ENCODE measurements at regions not wholly inside any gene's neighbourhood (a gene's known extent, or its start where the extent isn't known, plus 50 kb on each side); places are given as distances from the start of the nearest gene placed in this dataset.

- Histone ChIP-seq H3K27me3 (ENCODE audit: insufficient read depth, low read length) (no peaks in the 10 kb centered on the region), H3K79me1 (ENCODE audit: low read length) (no peaks in the 10 kb centered on the region), H2BK5ac (ENCODE audit: low read depth, low read length, poor library complexity) (no peak overlapping the region), H4K8ac (ENCODE audit: low read depth, low read length) (no peak overlapping the region), H2BK12ac (ENCODE audit: low read length) (no peak overlapping the region), H3K23ac (ENCODE audit: low read length) (no peak overlapping the region), H3K4me1 (ENCODE audit: control insufficient read depth in 1 of 2, insufficient read depth in 2 of 2, low read length in 2 of 2) (no peaks in the 10 kb centered on the region), H3K27ac (ENCODE audit: low read depth, low read length) (no peak overlapping the region), H3K4ac (ENCODE audit: low read depth, low read length) (no peak overlapping the region), H4K12ac (ENCODE audit: low read depth, low read length) (no peak overlapping the region), H3K4me2 (ENCODE audit: low read length) (no peak overlapping the region), H2AK5ac (ENCODE audit: low read length) (no peak overlapping the region), H3K79me2 (ENCODE audit: control insufficient read depth, insufficient read depth, low read length, poor library complexity) (no peaks in the 10 kb centered on the region), H4K91ac (ENCODE audit: low read depth, low read length) (no peak overlapping the region), H2BK120ac (ENCODE audit: insufficient read depth, low read length, poor library complexity) (no peak overlapping the region), H3K4me3 (ENCODE audit: low read depth, low read length) (no peak overlapping the region), H3K9ac (ENCODE audit: low read length) (no peak overlapping the region), H3K9me3 (ENCODE audit: insufficient read depth, low read depth, low read length) (no peaks in the 10 kb centered on the region), H3K36me3 (ENCODE audit: control insufficient read depth in 1 of 2, insufficient read depth in 2 of 2, low read length in 2 of 2) (no peaks in the 10 kb centered on the region), H3K18ac (ENCODE audit: low read length) (no peak overlapping the region), H2AFZ (ENCODE audit: insufficient read depth, low read length, poor library complexity) (no peak overlapping the region), H3K14ac (ENCODE audit: low read length) (no peak overlapping the region)
- WGBS (ENCODE audit: extremely low coverage, insufficient coverage, insufficient read length) = no CpG with 5 or more reads among the region's 2 CpGs
- no peak for DNase-seq
Measured at GRCh38 chr1:177429234-177429633, 258.5 kb downstream of the BRINP2 start.

DNA sequence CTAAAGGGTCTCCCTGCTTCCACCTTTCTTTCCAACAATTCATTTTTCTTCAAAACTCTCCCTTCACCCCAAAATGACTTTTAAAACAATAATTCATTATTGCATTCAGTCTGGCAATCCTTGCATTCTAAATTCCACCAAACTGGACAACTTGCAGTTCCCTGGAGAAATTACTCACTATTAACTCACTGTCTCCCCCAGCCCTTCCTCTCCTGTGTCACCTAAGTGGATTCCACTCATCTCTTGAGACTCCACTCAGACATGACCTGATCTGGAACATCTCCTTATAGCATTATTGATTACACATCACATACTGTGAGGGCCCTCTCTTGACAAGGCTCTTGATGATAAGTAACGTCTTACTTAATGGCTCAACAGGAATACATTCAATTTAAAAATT lies 257.1 kb downstream of the BRINP2 start:
- H3K4me3 ChIP-seq (ENCODE audit: low read depth, low read length) = no peak overlapping the region
- DNase-seq = no peak
- H3K4ac ChIP-seq (ENCODE audit: low read depth, low read length) = no peak overlapping the region
- H3K23ac ChIP-seq (ENCODE audit: low read length) = no peak overlapping the region
- H3K18ac ChIP-seq (ENCODE audit: low read length) = no peak overlapping the region
- H3K4me1 ChIP-seq (ENCODE audit: control insufficient read depth in 1 of 2, insufficient read depth in 2 of 2, low read length in 2 of 2) = no peaks in the 10 kb centered on the region
- no peaks in the 10 kb centered on the region for H3K79me2 ChIP-seq (ENCODE audit: control insufficient read depth, insufficient read depth, low read length, poor library complexity)
- H3K27ac ChIP-seq (ENCODE audit: low read depth, low read length) = no peak overlapping the region
- no peak overlapping the region for H3K14ac ChIP-seq (ENCODE audit: low read length)
- no peak overlapping the region for H4K8ac ChIP-seq (ENCODE audit: low read depth, low read length)
- H4K91ac ChIP-seq (ENCODE audit: low read depth, low read length) = no peak overlapping the region
- no peak overlapping the region for H2BK120ac ChIP-seq (ENCODE audit: insufficient read depth, low read length, poor library complexity)
- no peak overlapping the region for H2AFZ ChIP-seq (ENCODE audit: insufficient read depth, low read length, poor library complexity)
- H3K9me3 ChIP-seq (ENCODE audit: insufficient read depth, low read depth, low read length) = no peaks in the 10 kb centered on the region
- no peak overlapping the region for H2AK5ac ChIP-seq (ENCODE audit: low read length)
- no peak overlapping the region for H3K4me2 ChIP-seq (ENCODE audit: low read length)
- H3K79me1 ChIP-seq (ENCODE audit: low read length) = no peaks in the 10 kb centered on the region
- H4K12ac ChIP-seq (ENCODE audit: low read depth, low read length) = no peak overlapping the region
- H3K27me3 ChIP-seq (ENCODE audit: insufficient read depth, low read length) = no peaks in the 10 kb centered on the region
- no peak overlapping the region for H2BK5ac ChIP-seq (ENCODE audit: low read depth, low read length, poor library complexity)
- no peaks in the 10 kb centered on the region for H3K36me3 ChIP-seq (ENCODE audit: control insufficient read depth in 1 of 2, insufficient read depth in 2 of 2, low read length in 2 of 2)
- no peak overlapping the region for H2BK12ac ChIP-seq (ENCODE audit: low read length)
- no CpG with 5 or more reads among the region's 1 CpG for WGBS (ENCODE audit: extremely low coverage, insufficient coverage, insufficient read length)
- H3K9ac ChIP-seq (ENCODE audit: low read length) = no peak overlapping the region

GRCh38 chr1:177426497-177426896 lies 255.7 kb downstream of the BRINP2 start:
- H3K79me1 ChIP-seq (ENCODE audit: low read length) = no peaks in the 10 kb centered on the region
- no peak overlapping the region for H4K12ac ChIP-seq (ENCODE audit: low read depth, low read length)
- H2BK12ac ChIP-seq (ENCODE audit: low read length) = no peak overlapping the region
- no peaks in the 10 kb centered on the region for H3K79me2 ChIP-seq (ENCODE audit: control insufficient read depth, insufficient read depth, low read length, poor library complexity)
- no peak overlapping the region for H3K14ac ChIP-seq (ENCODE audit: low read length)
- no peak for DNase-seq
- no peak overlapping the region for H3K18ac ChIP-seq (ENCODE audit: low read length)
- no peak overlapping the region for H2BK120ac ChIP-seq (ENCODE audit: insufficient read depth, low read length, poor library complexity)
- no peak overlapping the region for H3K9ac ChIP-seq (ENCODE audit: low read length)
- no peak overlapping the region for H2BK5ac ChIP-seq (ENCODE audit: low read depth, low read length, poor library complexity)
- no peak overlapping the region for H4K91ac ChIP-seq (ENCODE audit: low read depth, low read length)
- H3K4me2 ChIP-seq (ENCODE audit: low read length) = no peak overlapping the region
- no peak overlapping the region for H3K23ac ChIP-seq (ENCODE audit: low read length)
- no peak overlapping the region for H3K4ac ChIP-seq (ENCODE audit: low read depth, low read length)
- no peaks in the 10 kb centered on the region for H3K4me1 ChIP-seq (ENCODE audit: control insufficient read depth in 1 of 2, insufficient read depth in 2 of 2, low read length in 2 of 2)
- no peak overlapping the region for H3K4me3 ChIP-seq (ENCODE audit: low read depth, low read length)
- H3K27ac ChIP-seq (ENCODE audit: low read depth, low read length) = no peak overlapping the region
- H2AK5ac ChIP-seq (ENCODE audit: low read length) = no peak overlapping the region
- WGBS (ENCODE audit: extremely low coverage, insufficient coverage, insufficient read length) = no CpG with 5 or more reads among the region's 1 CpG
- no peaks in the 10 kb centered on the region for H3K36me3 ChIP-seq (ENCODE audit: control insufficient read depth in 1 of 2, insufficient read depth in 2 of 2, low read length in 2 of 2)
- no peaks in the 10 kb centered on the region for H3K9me3 ChIP-seq (ENCODE audit: insufficient read depth, low read depth, low read length)
- no peak overlapping the region for H2AFZ ChIP-seq (ENCODE audit: insufficient read depth, low read length, poor library complexity)
- H3K27me3 ChIP-seq (ENCODE audit: insufficient read depth, low read length) = no peaks in the 10 kb centered on the region
- H4K8ac ChIP-seq (ENCODE audit: low read depth, low read length) = no peak overlapping the region

DNA sequence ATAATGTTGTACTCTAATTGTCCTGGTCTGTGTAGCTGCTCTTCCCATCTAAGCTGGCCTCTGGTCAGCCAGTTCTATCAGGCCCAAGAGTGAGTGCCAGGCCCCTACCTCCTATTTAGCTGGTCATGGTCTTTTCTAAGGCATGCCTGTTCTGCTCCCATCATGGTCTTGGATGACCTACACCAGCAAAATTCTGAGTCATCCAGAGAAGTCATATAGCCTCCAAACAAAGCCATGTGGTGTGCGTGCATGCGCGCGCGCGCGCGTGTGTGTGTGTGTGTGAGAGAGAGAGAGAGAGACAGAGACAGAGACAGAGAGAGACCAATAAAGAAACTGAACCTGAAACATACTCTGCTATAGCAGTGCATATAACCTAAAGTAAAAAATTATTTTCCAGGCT lies 254.4 kb downstream of the BRINP2 start:
- no peak overlapping the region for H3K14ac ChIP-seq (ENCODE audit: low read length)
- no peaks in the 10 kb centered on the region for H3K36me3 ChIP-seq (ENCODE audit: control insufficient read depth in 1 of 2, insufficient read depth in 2 of 2, low read length in 2 of 2)
- no peak overlapping the region for H3K9ac ChIP-seq (ENCODE audit: low read length)
- H3K27ac ChIP-seq (ENCODE audit: low read depth, low read length) = no peak overlapping the region
- H3K4me2 ChIP-seq (ENCODE audit: low read length) = no peak overlapping the region
- H2AK5ac ChIP-seq (ENCODE audit: low read length) = no peak overlapping the region
- no peak overlapping the region for H2BK120ac ChIP-seq (ENCODE audit: insufficient read depth, low read length, poor library complexity)
- no peak overlapping the region for H4K8ac ChIP-seq (ENCODE audit: low read depth, low read length)
- H3K4me1 ChIP-seq (ENCODE audit: control insufficient read depth in 1 of 2, insufficient read depth in 2 of 2, low read length in 2 of 2) = no peaks in the 10 kb centered on the region
- no peak overlapping the region for H2AFZ ChIP-seq (ENCODE audit: insufficient read depth, low read length, poor library complexity)
- H3K27me3 ChIP-seq (ENCODE audit: insufficient read depth, low read length) = no peaks in the 10 kb centered on the region
- no peaks in the 10 kb centered on the region for H3K9me3 ChIP-seq (ENCODE audit: insufficient read depth, low read depth, low read length)
- H3K23ac ChIP-seq (ENCODE audit: low read length) = no peak overlapping the region
- WGBS (ENCODE audit: extremely low coverage, insufficient coverage, insufficient read length) = no CpG with 5 or more reads among the region's 8 CpGs
- no peak overlapping the region for H2BK5ac ChIP-seq (ENCODE audit: low read depth, low read length, poor library complexity)
- no peak overlapping the region for H2BK12ac ChIP-seq (ENCODE audit: low read length)
- no peak overlapping the region for H3K4me3 ChIP-seq (ENCODE audit: low read depth, low read length)
- no peak overlapping the region for H4K12ac ChIP-seq (ENCODE audit: low read depth, low read length)
- H3K4ac ChIP-seq (ENCODE audit: low read depth, low read length) = no peak overlapping the region
- H3K79me2 ChIP-seq (ENCODE audit: control insufficient read depth, insufficient read depth, low read length, poor library complexity) = no peaks in the 10 kb centered on the region
- no peak overlapping the region for H4K91ac ChIP-seq (ENCODE audit: low read depth, low read length)
- no peak for DNase-seq
- H3K79me1 ChIP-seq (ENCODE audit: low read length) = no peaks in the 10 kb centered on the region
- H3K18ac ChIP-seq (ENCODE audit: low read length) = no peak overlapping the region

DNA sequence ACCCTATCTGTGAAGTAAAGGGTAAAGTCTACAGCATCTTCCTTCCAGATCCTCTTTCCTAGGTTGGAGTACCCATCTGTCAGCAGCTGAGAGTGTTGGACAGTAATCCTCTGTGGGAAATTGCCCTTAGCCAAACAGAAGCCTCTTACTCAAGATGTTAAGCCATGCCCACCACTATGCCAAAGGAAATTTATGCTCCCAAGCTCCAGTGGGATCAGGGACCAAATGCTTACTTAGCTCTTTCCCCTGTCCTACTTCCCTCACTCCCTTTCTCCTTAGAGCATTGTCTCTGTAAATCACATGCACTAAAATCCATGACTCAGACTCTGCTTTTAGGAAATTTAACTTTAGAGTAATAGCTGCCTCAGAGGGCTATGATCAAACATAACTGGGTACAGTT lies 254.0 kb downstream of the BRINP2 start:
- Histone ChIP-seq H3K79me2 (ENCODE audit: control insufficient read depth, insufficient read depth, low read length, poor library complexity) (no peaks in the 10 kb centered on the region), H3K4me1 (ENCODE audit: control insufficient read depth in 1 of 2, insufficient read depth in 2 of 2, low read length in 2 of 2) (no peaks in the 10 kb centered on the region), H4K91ac (ENCODE audit: low read depth, low read length) (no peak overlapping the region), H3K4me3 (ENCODE audit: low read depth, low read length) (no peak overlapping the region), H2BK12ac (ENCODE audit: low read length) (no peak overlapping the region), H3K27ac (ENCODE audit: low read depth, low read length) (no peak overlapping the region), H3K36me3 (ENCODE audit: control insufficient read depth in 1 of 2, insufficient read depth in 2 of 2, low read length in 2 of 2) (no peaks in the 10 kb centered on the region), H3K14ac (ENCODE audit: low read length) (no peak overlapping the region), H4K12ac (ENCODE audit: low read depth, low read length) (no peak overlapping the region), H2BK120ac (ENCODE audit: insufficient read depth, low read length, poor library complexity) (no peak overlapping the region), H4K8ac (ENCODE audit: low read depth, low read length) (no peak overlapping the region), H3K9me3 (ENCODE audit: insufficient read depth, low read depth, low read length) (no peaks in the 10 kb centered on the region), H3K4me2 (ENCODE audit: low read length) (no peak overlapping the region), H3K4ac (ENCODE audit: low read depth, low read length) (no peak overlapping the region), H2BK5ac (ENCODE audit: low read depth, low read length, poor library complexity) (no peak overlapping the region), H2AK5ac (ENCODE audit: low read length) (no peak overlapping the region), H3K9ac (ENCODE audit: low read length) (no peak overlapping the region), H3K18ac (ENCODE audit: low read length) (no peak overlapping the region), H2AFZ (ENCODE audit: insufficient read depth, low read length, poor library complexity) (no peak overlapping the region), H3K27me3 (ENCODE audit: insufficient read depth, low read length) (no peaks in the 10 kb centered on the region), H3K23ac (ENCODE audit: low read length) (no peak overlapping the region), H3K79me1 (ENCODE audit: low read length) (no peaks in the 10 kb centered on the region)
- DNase-seq = no peak
